Osteoblast (primary cell): ENCODE measurements at regions not wholly inside any gene's neighbourhood (a gene's known extent, or its start where the extent isn't known, plus 50 kb on each side); places are given as distances from the start of the nearest gene placed in this dataset.
"Not testable (repeated sequence)": the region's sequence is repeated elsewhere in the genome, so short reads cannot be mapped to it uniquely, and the experiment has no call there.

Experiments
- DNase-seq: peaks from one replicate; pipeline ENCODE4 v3.0.0; 2011; ENCODE audit warnings: low spot score, mixed read lengths; ENCODE audit not compliant: insufficient read length; ENCODE audit errors: missing footprints
- H2AFZ ChIP-seq: 2 replicates; pipeline ENCODE4 v1.6.0; 2011; ENCODE audit warnings: mild to moderate bottlenecking, low read length
- H3K27ac ChIP-seq: 2 replicates; pipeline ENCODE4 v1.5.1; 2011; ENCODE audit warnings: mild to moderate bottlenecking, low read depth, low read length, moderate library complexity
- H3K27me3 ChIP-seq: 2 replicates; pipeline ENCODE4 v1.6.0; 2012; ENCODE audit warnings: mild to moderate bottlenecking, control low read depth, inconsistent platforms, low read length, moderate library complexity; ENCODE audit not compliant: insufficient read depth
- H3K36me3 ChIP-seq: 2 replicates; pipeline ENCODE4 v1.5.1; 2011; ENCODE audit warnings: mild to moderate bottlenecking, low read length, control low read depth, moderate library complexity; ENCODE audit not compliant: insufficient read depth
- H3K4me1 ChIP-seq: 2 replicates; pipeline ENCODE4 v1.5.1; 2011; ENCODE audit warnings: mild to moderate bottlenecking, low read length, control low read depth, moderate library complexity; ENCODE audit not compliant: insufficient read depth
- H3K4me2 ChIP-seq: 2 replicates; pipeline ENCODE4 v1.6.0; 2011; ENCODE audit warnings: mild to moderate bottlenecking, low read length; ENCODE audit not compliant: insufficient read depth
- H3K4me3 ChIP-seq: fragments of 200-600 bp; sonication (generic); 3 replicates; pipeline ENCODE4 v1.5.1; 2012; ENCODE audit warnings: mild to moderate bottlenecking, low read length, inconsistent platforms; ENCODE audit not compliant: insufficient read depth
- H3K79me2 ChIP-seq: 2 replicates; pipeline ENCODE4 v1.6.0; 2012; ENCODE audit warnings: mild to moderate bottlenecking, low read length, control low read depth, inconsistent platforms; ENCODE audit not compliant: insufficient read depth
- H3K9me3 ChIP-seq: 2 replicates; pipeline ENCODE4 v1.5.1; 2011; ENCODE audit warnings: low read depth, low read length, control low read depth
- H4K20me1 ChIP-seq: 2 replicates; pipeline ENCODE4 v1.6.0; 2012; ENCODE audit warnings: mild to moderate bottlenecking, low read length, control low read depth; ENCODE audit not compliant: insufficient read depth
- CTCF ChIP-seq: IDR thresholded peaks from 2 replicates; pipeline ENCODE4 v1.5.1; 2011; ENCODE audit warnings: mild to moderate bottlenecking, low read depth, low read length, moderate library complexity; ENCODE audit errors: extremely low read depth

GRCh38 chr2:34229998-34230397 lies 630.9 kb upstream of the FAM98A start:
- DNase-seq, result no peak
- Histone ChIP-seq H3K4me2 (no peak overlapping the region), H3K27me3 (no peaks in the 10 kb centered on the region), H4K20me1 (no peaks in the 10 kb centered on the region), H2AFZ (no peak overlapping the region), H3K79me2 (no peaks in the 10 kb centered on the region), H3K27ac (no peak overlapping the region), H3K4me3 (no peak overlapping the region), H3K36me3 (no peaks in the 10 kb centered on the region), H3K4me1 (no peaks in the 10 kb centered on the region), H3K9me3 (no peaks in the 10 kb centered on the region)
- no peak for TF ChIP-seq CTCF

GRCh38 chr2:34215174-34215573 lies 616.1 kb upstream of the FAM98A start:
- H3K4me2 ChIP-seq, result no peak overlapping the region
- H3K4me3 ChIP-seq, result no peak overlapping the region
- TF ChIP-seq CTCF, result no peak
- H3K27me3 ChIP-seq, result no peaks in the 10 kb centered on the region
- H3K79me2 ChIP-seq, result no peaks in the 10 kb centered on the region
- no peak overlapping the region for H3K27ac ChIP-seq
- H4K20me1 ChIP-seq, result no peaks in the 10 kb centered on the region
- no peak for DNase-seq
- H3K9me3 ChIP-seq, result no peaks in the 10 kb centered on the region
- H3K4me1 ChIP-seq, result no peaks in the 10 kb centered on the region
- H3K36me3 ChIP-seq, result no peaks in the 10 kb centered on the region
- H2AFZ ChIP-seq, result no peak overlapping the region

GRCh38 chr2:34210382-34210781 lies 611.3 kb upstream of the FAM98A start:
- not testable (repeated sequence) for H2AFZ ChIP-seq, H3K36me3 ChIP-seq, DNase-seq, H3K79me2 ChIP-seq, H3K27ac ChIP-seq, H3K27me3 ChIP-seq, H3K4me1 ChIP-seq, H3K9me3 ChIP-seq, H3K4me2 ChIP-seq, H3K4me3 ChIP-seq, H4K20me1 ChIP-seq

GRCh38 chr2:34204560-34204959 lies 605.5 kb upstream of the FAM98A start:
- Histone ChIP-seq H3K4me3 (no peak overlapping the region), H3K27me3 (no peaks in the 10 kb centered on the region), H3K4me1 (no peaks in the 10 kb centered on the region), H4K20me1 (no peaks in the 10 kb centered on the region), H3K27ac (no peak overlapping the region), H3K9me3 (peaks cover 5% of the 10 kb centered on the region), H3K79me2 (no peaks in the 10 kb centered on the region), H2AFZ (no peak overlapping the region), H3K4me2 (no peak overlapping the region), H3K36me3 (no peaks in the 10 kb centered on the region)
- TF ChIP-seq CTCF, result no peak
- no peak for DNase-seq

- Histone ChIP-seq H3K9me3 (peaks cover under 1% of the 10 kb centered on the region), H3K27ac (no peak overlapping the region), H4K20me1 (no peaks in the 10 kb centered on the region), H3K4me3 (no peak overlapping the region), H3K36me3 (no peaks in the 10 kb centered on the region), H3K4me2 (no peak overlapping the region), H3K79me2 (no peaks in the 10 kb centered on the region), H3K27me3 (no peaks in the 10 kb centered on the region), H2AFZ (no peak overlapping the region), H3K4me1 (no peaks in the 10 kb centered on the region)
- DNase-seq, result no peak
- no peak for TF ChIP-seq CTCF
These were observed 602.0 kb upstream of the FAM98A start for GRCh38 chr2:34201099-34201498.
